ENCODE measurements at regions not wholly inside any gene's neighbourhood (a gene's known extent, or its start where the extent isn't known, plus 50 kb on each side); places are given as distances from the start of the nearest gene placed in this dataset.
"Not testable (repeated sequence)": the region's sequence is repeated elsewhere in the genome, so short reads cannot be mapped to it uniquely, and the experiment has no call there.

DNA sequence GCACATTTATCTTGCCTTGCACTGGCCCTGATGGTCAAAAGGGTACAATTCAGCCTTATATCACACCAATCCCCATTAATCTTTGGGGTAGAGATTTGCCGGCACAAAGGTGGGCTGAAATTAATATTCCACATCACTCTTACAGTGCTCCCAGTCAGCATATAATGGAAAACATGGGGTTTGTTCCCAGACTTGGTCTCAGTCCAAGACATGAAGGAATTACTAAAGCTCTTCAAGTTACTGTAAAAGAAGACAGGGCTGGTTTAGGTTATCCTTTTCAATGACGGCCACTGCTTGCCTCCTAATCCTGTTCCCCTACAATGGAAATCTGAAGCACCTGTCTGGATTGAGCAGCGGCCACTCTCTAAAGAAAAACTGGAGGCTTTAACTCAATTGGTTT, 160.7 kb downstream of the IER5 start:
- DNase-seq (ENCODE audit: insufficient read length, low spot score) (no peak), FAIRE-seq (no peak)
- TF ChIP-seq POLR2A (IDR thresholded peaks at IDR 0.05; ENCODE audit: low read depth, low read length), result no peak

- FAIRE-seq, result no peak
Measured at GRCh38 chr1:181250038-181250437, 161.5 kb downstream of the IER5 start.

GRCh38 chr1:181251001-181251712, 162.7 kb downstream of the IER5 start:
- no peak for FAIRE-seq
- no peak for DNase-seq (ENCODE audit: insufficient read length, low spot score)
- no peak for TF ChIP-seq POLR2A (IDR thresholded peaks at IDR 0.05; ENCODE audit: low read depth, low read length)

More at GRCh38 chr1:181250038-181250437, 161.5 kb downstream of the IER5 start:
- DNase-seq (ENCODE audit: insufficient read length, low spot score), result no peak
- TF ChIP-seq POLR2A (IDR thresholded peaks at IDR 0.05; ENCODE audit: low read depth, low read length), result no peak

GRCh38 chr1:181251713-181252075, 163.2 kb downstream of the IER5 start:
- DNase-seq (ENCODE audit: insufficient read length, low spot score) (no peak), FAIRE-seq (no peak)
- no peak for TF ChIP-seq POLR2A (IDR thresholded peaks at IDR 0.05; ENCODE audit: low read depth, low read length)

GRCh38 chr1:181253601-181254000, 165.1 kb downstream of the IER5 start:
- not testable (repeated sequence) for FAIRE-seq; DNase-seq (ENCODE audit: insufficient read length, low spot score)

GRCh38 chr1:181255270-181255929, 166.9 kb downstream of the IER5 start:
- FAIRE-seq, result peak; percentile 30
- peak; percentile 38 for DNase-seq (ENCODE audit: insufficient read length, low spot score)
- no peak for TF ChIP-seq POLR2A (IDR thresholded peaks at IDR 0.05; ENCODE audit: low read depth, low read length)

- TF ChIP-seq POLR2A (IDR thresholded peaks at IDR 0.05; ENCODE audit: low read depth, low read length), result no peak
- no peak for FAIRE-seq
- no peak for DNase-seq (ENCODE audit: insufficient read length, low spot score)
Measured at GRCh38 chr1:181257117-181257516, 168.6 kb downstream of the IER5 start.

- no peak for FAIRE-seq
- no peak for TF ChIP-seq POLR2A (IDR thresholded peaks at IDR 0.05; ENCODE audit: low read depth, low read length)
- DNase-seq (ENCODE audit: insufficient read length, low spot score), result no peak
Measured at GRCh38 chr1:181259026-181259745, 170.7 kb downstream of the IER5 start.

DNA sequence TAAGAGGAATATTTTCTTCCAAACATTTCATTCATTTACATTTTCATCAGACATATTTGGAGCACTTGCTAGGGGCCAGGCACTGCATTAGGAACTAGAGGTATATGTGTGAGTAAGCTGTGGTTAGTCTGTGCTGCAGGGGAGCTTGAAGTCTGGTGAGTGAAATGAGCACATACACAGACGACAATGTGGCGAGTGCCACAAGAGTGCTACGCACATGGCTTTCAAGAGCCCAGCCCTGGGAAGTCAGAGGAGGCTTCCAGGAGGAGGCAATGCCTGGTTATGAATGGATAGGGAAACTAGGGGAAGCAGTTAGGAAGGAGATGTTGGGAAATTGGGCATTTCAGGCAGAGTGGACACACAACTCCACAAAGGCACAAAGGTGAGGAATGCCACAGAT, 171.8 kb downstream of the IER5 start:
- no peak for FAIRE-seq
- TF ChIP-seq POLR2A (IDR thresholded peaks at IDR 0.05; ENCODE audit: low read depth, low read length), result no peak
- no peak for DNase-seq (ENCODE audit: insufficient read length, low spot score)

GRCh38 chr1:181260994-181261393, 172.5 kb downstream of the IER5 start:
- TF ChIP-seq POLR2A (IDR thresholded peaks at IDR 0.05; ENCODE audit: low read depth, low read length), result no peak
- no peak for DNase-seq (ENCODE audit: insufficient read length, low spot score)
- FAIRE-seq, result no peak

DNA sequence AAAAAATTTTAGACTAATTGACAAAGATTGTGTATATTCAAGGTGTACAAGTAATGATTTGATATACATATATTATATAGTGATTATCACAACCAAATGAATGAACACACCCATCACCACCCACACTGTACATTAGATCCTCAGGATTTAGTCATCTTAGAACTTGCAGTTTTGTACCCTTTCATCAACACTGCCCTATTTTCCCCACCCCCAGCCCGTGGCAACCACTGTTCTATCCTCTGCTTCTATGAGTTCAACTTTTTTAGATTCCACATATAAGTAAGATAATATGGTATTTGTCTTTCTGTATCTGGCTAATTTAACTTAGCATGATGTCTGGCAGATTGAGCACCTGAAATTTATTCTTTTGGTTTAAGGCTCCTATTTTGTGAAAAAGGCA, 173.6 kb downstream of the IER5 start:
- DNase-seq (ENCODE audit: insufficient read length, low spot score) (no peak), FAIRE-seq (no peak)
- TF ChIP-seq POLR2A (IDR thresholded peaks at IDR 0.05; ENCODE audit: low read depth, low read length), result no peak

GRCh38 chr1:181263444-181263843, 174.9 kb downstream of the IER5 start:
- DNase-seq (ENCODE audit: insufficient read length, low spot score) (no peak), FAIRE-seq (no peak)
- TF ChIP-seq POLR2A (IDR thresholded peaks at IDR 0.05; ENCODE audit: low read depth, low read length), result no peak

- DNase-seq (ENCODE audit: insufficient read length, low spot score), result no peak
- no peak for TF ChIP-seq POLR2A (IDR thresholded peaks at IDR 0.05; ENCODE audit: low read depth, low read length)
- no peak for FAIRE-seq
Measured at GRCh38 chr1:181264821-181265220, 176.3 kb downstream of the IER5 start.

GRCh38 chr1:181284978-181285377, 196.5 kb downstream of the IER5 start:
- FAIRE-seq, result no peak

DNA sequence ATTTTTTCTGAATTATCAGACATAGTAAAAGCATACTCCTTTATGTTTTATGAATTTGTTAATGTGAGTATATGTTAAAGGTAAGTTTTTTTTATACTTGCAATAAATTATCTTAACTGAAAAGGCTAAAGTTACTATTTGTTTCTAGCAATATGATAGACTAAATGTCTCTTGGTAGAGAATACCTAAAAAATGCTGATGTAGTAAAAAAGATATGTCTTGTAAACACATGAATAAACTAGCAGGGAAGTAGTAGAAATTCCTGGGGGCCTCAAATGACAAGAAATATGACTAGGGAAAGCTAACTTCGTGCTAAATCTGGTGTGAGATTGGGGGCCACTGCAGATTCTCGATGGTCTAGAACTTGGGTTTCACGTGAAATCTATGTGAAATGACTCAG, 188.1 kb upstream of the CACNA1E start:
- no peak for DNase-seq (ENCODE audit: insufficient read length, low spot score)
- no peak for TF ChIP-seq POLR2A (IDR thresholded peaks at IDR 0.05; ENCODE audit: low read depth, low read length)
- FAIRE-seq, result no peak

More at GRCh38 chr1:181284978-181285377, 196.5 kb downstream of the IER5 start:
- no peak for TF ChIP-seq POLR2A (IDR thresholded peaks at IDR 0.05; ENCODE audit: low read depth, low read length)
- no peak for DNase-seq (ENCODE audit: insufficient read length, low spot score)

All from H54 (cell line).